ENCODE measurements at regions not wholly inside any gene's neighbourhood (a gene's known extent, or its start where the extent isn't known, plus 50 kb on each side); places are given as distances from the start of the nearest gene placed in this dataset.

DNA sequence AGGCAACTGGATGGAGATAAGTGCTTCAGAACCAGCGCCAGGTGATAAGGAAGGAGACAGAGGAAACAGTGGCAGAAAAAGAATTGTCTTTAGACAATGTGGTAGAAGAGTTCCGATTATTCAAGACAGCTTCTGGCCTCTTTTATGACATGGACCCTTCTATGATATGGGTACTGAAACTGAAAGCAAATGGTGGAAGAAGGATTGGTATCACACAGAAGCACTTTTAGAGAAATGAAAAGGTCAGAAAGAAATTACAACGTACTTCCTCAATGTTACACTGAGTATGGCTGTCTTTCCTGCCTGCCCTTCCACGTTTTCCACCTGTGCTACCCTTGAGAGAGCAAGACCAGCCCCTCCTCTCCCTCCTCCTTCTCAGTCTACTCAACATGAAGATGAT lies 959.3 kb downstream of the DNAH5 start:
- TF ChIP-seq, protein P1, sequence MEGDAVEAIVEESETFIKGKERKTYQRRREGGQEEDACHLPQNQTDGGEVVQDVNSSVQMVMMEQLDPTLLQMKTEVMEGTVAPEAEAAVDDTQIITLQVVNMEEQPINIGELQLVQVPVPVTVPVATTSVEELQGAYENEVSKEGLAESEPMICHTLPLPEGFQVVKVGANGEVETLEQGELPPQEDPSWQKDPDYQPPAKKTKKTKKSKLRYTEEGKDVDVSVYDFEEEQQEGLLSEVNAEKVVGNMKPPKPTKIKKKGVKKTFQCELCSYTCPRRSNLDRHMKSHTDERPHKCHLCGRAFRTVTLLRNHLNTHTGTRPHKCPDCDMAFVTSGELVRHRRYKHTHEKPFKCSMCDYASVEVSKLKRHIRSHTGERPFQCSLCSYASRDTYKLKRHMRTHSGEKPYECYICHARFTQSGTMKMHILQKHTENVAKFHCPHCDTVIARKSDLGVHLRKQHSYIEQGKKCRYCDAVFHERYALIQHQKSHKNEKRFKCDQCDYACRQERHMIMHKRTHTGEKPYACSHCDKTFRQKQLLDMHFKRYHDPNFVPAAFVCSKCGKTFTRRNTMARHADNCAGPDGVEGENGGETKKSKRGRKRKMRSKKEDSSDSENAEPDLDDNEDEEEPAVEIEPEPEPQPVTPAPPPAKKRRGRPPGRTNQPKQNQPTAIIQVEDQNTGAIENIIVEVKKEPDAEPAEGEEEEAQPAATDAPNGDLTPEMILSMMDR (IDR thresholded peaks at IDR 0.05; ENCODE audit: insufficient read depth, low read length), result no peak
- TF ChIP-seq POLR2AphosphoS5 (IDR thresholded peaks at IDR 0.05; ENCODE audit: low read depth), result no peak
